Body of pancreas (tissue), 4 donors: ENCODE measurements at regions not wholly inside any gene's neighbourhood (a gene's known extent, or its start where the extent isn't known, plus 50 kb on each side); places are given as distances from the start of the nearest gene placed in this dataset.

ENCODE experiments used
- ATAC-seq: fragments of 150-250 bp; one replicate; pipeline ENCODE4 v1.9.1; 2016
- DNase-seq, 4 donors: peaks; one replicate each; pipeline ENCODE4 v3.0.0-alpha.2; 2019
- H3K27ac ChIP-seq, 4 donors: fragments of 200-600 bp; sonication (generic); 1 replicate in 3 of 4; 2 replicates in 1 of 4; pipeline versions ENCODE4 v1.5.1 to v1.6.1; 2016 to 2019; ENCODE audit warnings: mild to moderate bottlenecking in 1 of 4, mixed read lengths in 1 of 4, moderate library complexity in 1 of 4
- H3K27me3 ChIP-seq, 2 donors: fragments of 200-600 bp; sonication (generic); one replicate each; pipeline ENCODE4 v1.6.0; 2016; ENCODE audit warnings: mild to moderate bottlenecking in 1 of 2
- H3K36me3 ChIP-seq, 2 donors: fragments of 200-600 bp; sonication (generic); replicated peaks in 1 of 2; 2 replicates each; pipeline ENCODE4 v1.5.1; 2016; ENCODE audit warnings: low read depth in 2 of 2; ENCODE audit not compliant: insufficient read depth in 1 of 2
- H3K4me1 ChIP-seq: fragments of 200-600 bp; sonication (generic); one replicate; pipeline ENCODE4 v1.6.0; 2016
- H3K4me3 ChIP-seq, 2 donors: fragments of 200-600 bp; sonication (generic); 1 replicate in 1 of 2; 2 replicates in 1 of 2; pipeline ENCODE4 v1.5.1; 2016 to 2019
- H3K9me3 ChIP-seq, 3 donors: fragments of 200-600 bp; sonication (generic); 1 replicate in 2 of 3; 2 replicates in 1 of 3; pipeline ENCODE4 v1.5.1; 2016
- POLR2A ChIP-seq, 3 donors: fragments of 450-650 bp; IDR thresholded peaks; one replicate each; pipeline ENCODE4 v1.6.1; 2016; ENCODE audit warnings: antibody characterized with exemption in 3 of 3, mild to moderate bottlenecking in 2 of 3
- WGBS, 2 donors: methylation state at CpG; one replicate each; pipeline ENCODE4 v1.1.5; 2017; 5-methylcytosine and 5-hydroxymethylcytosine counted together
- intact Hi-C: fragments of 100-400 bp; cut with DNase I; formaldehyde crosslinking; loops from one replicate; pipeline ENCODE4 v1.15.1; 2023
- TF ChIP-seq, protein P1 (sequence below), 7 experiments: fragments of 450-650 bp in 4 of 7; fragments of 200-600 bp in 3 of 7; sonication (generic) in 3 of 7; IDR thresholded peaks; one replicate each; pipeline ENCODE4 v1.5.1; 2016 to 2019; ENCODE audit warnings: antibody characterized with exemption in 7 of 7

DNA sequence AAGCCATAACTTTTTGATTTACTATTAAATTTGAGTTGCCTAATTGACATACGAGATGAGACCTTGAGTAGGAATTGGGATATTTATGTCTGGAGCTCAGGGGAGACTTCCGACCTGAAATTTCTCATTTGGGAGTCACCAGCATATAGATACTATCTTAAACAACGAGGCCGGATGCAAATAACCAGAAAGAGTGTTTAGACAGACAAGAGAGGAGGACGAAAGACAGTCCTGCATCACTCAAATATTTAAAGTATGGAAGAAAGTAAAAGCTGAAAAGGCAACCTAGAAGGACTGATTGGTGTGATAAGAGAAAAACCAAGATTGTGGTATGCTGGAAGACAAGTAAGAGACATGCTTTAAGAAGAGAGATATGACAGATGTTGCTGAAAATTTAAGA lies 675.0 kb upstream of the NUDT12 start:
- 59 to 67% methylated on average over 5 of the region's 5 CpGs for WGBS, 2 donors
- no peak for DNase-seq
- Histone ChIP-seq H3K36me3 (no peaks in the 10 kb centered on the region), H3K27ac (no peak overlapping the region), H3K27me3 (no peaks in the 10 kb centered on the region), H3K4me1 (no peaks in the 10 kb centered on the region), H3K9me3 (no peaks in the 10 kb centered on the region), H3K4me3 (no peak overlapping the region)
- no peak for ATAC-seq
- intact Hi-C loops = no loop called here
- TF ChIP-seq, protein P1, sequence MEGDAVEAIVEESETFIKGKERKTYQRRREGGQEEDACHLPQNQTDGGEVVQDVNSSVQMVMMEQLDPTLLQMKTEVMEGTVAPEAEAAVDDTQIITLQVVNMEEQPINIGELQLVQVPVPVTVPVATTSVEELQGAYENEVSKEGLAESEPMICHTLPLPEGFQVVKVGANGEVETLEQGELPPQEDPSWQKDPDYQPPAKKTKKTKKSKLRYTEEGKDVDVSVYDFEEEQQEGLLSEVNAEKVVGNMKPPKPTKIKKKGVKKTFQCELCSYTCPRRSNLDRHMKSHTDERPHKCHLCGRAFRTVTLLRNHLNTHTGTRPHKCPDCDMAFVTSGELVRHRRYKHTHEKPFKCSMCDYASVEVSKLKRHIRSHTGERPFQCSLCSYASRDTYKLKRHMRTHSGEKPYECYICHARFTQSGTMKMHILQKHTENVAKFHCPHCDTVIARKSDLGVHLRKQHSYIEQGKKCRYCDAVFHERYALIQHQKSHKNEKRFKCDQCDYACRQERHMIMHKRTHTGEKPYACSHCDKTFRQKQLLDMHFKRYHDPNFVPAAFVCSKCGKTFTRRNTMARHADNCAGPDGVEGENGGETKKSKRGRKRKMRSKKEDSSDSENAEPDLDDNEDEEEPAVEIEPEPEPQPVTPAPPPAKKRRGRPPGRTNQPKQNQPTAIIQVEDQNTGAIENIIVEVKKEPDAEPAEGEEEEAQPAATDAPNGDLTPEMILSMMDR (IDR thresholded peaks at IDR 0.05) = no peak
- no peak for TF ChIP-seq POLR2A (IDR thresholded peaks at IDR 0.05)

GRCh38 chr5:104223885-104224773 lies 661.5 kb upstream of the NUDT12 start:
- DNase-seq = no peak
- H3K9me3 ChIP-seq = no peaks in the 10 kb centered on the region
- no peak overlapping the region for H3K27ac ChIP-seq
- intact Hi-C loops = no loop called here
- H3K27me3 ChIP-seq = no peaks in the 10 kb centered on the region
- H3K4me1 ChIP-seq = no peaks in the 10 kb centered on the region
- no peak for ATAC-seq
- TF ChIP-seq POLR2A (IDR thresholded peaks at IDR 0.05) = no peak
- TF ChIP-seq, protein P1 (IDR thresholded peaks at IDR 0.05) = no peak
- no peaks in the 10 kb centered on the region for H3K36me3 ChIP-seq
- 90 to 96% methylated on average over 5 to 20 of the region's 20 CpGs for WGBS, 2 donors
- H3K4me3 ChIP-seq = no peak overlapping the region

DNA sequence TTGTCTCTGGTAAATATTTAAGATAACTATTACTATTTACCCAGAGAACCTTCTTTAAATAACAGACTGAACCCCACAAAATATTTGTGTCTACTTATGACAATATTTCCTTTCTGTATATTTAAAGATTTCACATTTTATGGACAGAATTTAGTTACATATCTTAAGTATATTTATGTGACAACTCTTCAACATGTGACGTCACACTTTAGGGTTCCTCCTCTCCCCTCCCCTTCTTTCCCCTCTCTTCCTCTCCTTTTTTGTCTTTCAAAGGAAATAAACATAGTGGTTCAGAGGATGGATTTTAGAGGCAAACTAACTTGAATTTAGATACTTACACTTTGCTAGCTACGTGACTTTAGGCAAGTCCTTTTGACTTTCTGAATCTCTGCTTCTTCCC lies 655.6 kb upstream of the NUDT12 start:
- TF ChIP-seq, protein P1 (IDR thresholded peaks at IDR 0.05) = no peak
- no peak for TF ChIP-seq POLR2A (IDR thresholded peaks at IDR 0.05)
- no peaks in the 10 kb centered on the region for H3K9me3 ChIP-seq
- 59 to 73% methylated on average over 2 of the region's 2 CpGs for WGBS, 2 donors
- no peaks in the 10 kb centered on the region for H3K27me3 ChIP-seq
- H3K4me1 ChIP-seq = no peaks in the 10 kb centered on the region
- H3K36me3 ChIP-seq = no peaks in the 10 kb centered on the region
- H3K27ac ChIP-seq = no peak overlapping the region
- DNase-seq (no peak), ATAC-seq (no peak)
- no peak overlapping the region for H3K4me3 ChIP-seq
- intact Hi-C loops = no loop called here

GRCh38 chr5:104213216-104213615 lies 650.6 kb upstream of the NUDT12 start:
- H3K36me3 ChIP-seq = no peaks in the 10 kb centered on the region
- no peaks in the 10 kb centered on the region for H3K27me3 ChIP-seq
- no peak for TF ChIP-seq POLR2A (IDR thresholded peaks at IDR 0.05)
- TF ChIP-seq, protein P1 (IDR thresholded peaks at IDR 0.05) = no peak
- H3K4me1 ChIP-seq = no peaks in the 10 kb centered on the region
- ATAC-seq (no peak), DNase-seq (no peak)
- H3K27ac ChIP-seq = no peak overlapping the region
- intact Hi-C loops = no loop called here
- 85 to 88% methylated on average over 3 of the region's 3 CpGs for WGBS, 2 donors
- H3K4me3 ChIP-seq = no peak overlapping the region
- H3K9me3 ChIP-seq = no peaks in the 10 kb centered on the region

GRCh38 chr5:104199771-104200170 lies 637.2 kb upstream of the NUDT12 start:
- Histone ChIP-seq H3K27ac (no peak overlapping the region), H3K36me3 (no peaks in the 10 kb centered on the region), H3K4me3 (no peak overlapping the region), H3K4me1 (no peaks in the 10 kb centered on the region), H3K27me3 (no peaks in the 10 kb centered on the region), H3K9me3 (no peaks in the 10 kb centered on the region)
- no peak for DNase-seq
- intact Hi-C loops = no loop called here
- 53 to 68% methylated on average over 3 of the region's 3 CpGs for WGBS, 2 donors
- TF ChIP-seq, protein P1 (IDR thresholded peaks at IDR 0.05) = no peak
- no peak for TF ChIP-seq POLR2A (IDR thresholded peaks at IDR 0.05)
- ATAC-seq = no peak
